HG02852 (cell line): ENCODE measurements at regions not wholly inside any gene's neighbourhood (a gene's known extent, or its start where the extent isn't known, plus 50 kb on each side); places are given as distances from the start of the nearest gene placed in this dataset.
"Not testable (repeated sequence)": the region's sequence is repeated elsewhere in the genome, so short reads cannot be mapped to it uniquely, and the experiment has no call there.

Source experiments
- ATAC-seq: cut with Tn5 transposase; IDR thresholded peaks from one replicate; pipeline ENCODE4 v1.9.1; 2021; ENCODE audit warnings: mild to moderate bottlenecking, moderate library complexity; ENCODE audit not compliant: unreplicated experiment

- no peak for ATAC-seq
Observed at GRCh38 chr6:40705354-40705753, 118.2 kb upstream of the LRFN2 start.

GRCh38 chr6:40701352-40702007, 114.3 kb upstream of the LRFN2 start:
- ATAC-seq, result no peak

- no peak for ATAC-seq
Observed at GRCh38 chr6:40700006-40700580, 112.9 kb upstream of the LRFN2 start.

- ATAC-seq, result no peak
Observed at GRCh38 chr6:40695750-40696415, 108.7 kb upstream of the LRFN2 start.

- ATAC-seq, result no peak
Observed at GRCh38 chr6:40695114-40695513, 108.0 kb upstream of the LRFN2 start.

- ATAC-seq, result no peak
Observed at GRCh38 chr6:40693768-40694167, 106.6 kb upstream of the LRFN2 start.

- no peak for ATAC-seq
Observed at GRCh38 chr6:40692337-40692736, 105.2 kb upstream of the LRFN2 start.

GRCh38 chr6:40689185-40689584, 102.0 kb upstream of the LRFN2 start:
- ATAC-seq, result no peak

- ATAC-seq, result no peak
Observed at GRCh38 chr6:40688214-40688761, 101.1 kb upstream of the LRFN2 start.

- no peak for ATAC-seq
Observed at GRCh38 chr6:40685862-40686261, 98.7 kb upstream of the LRFN2 start.

GRCh38 chr6:40681622-40682021, 94.5 kb upstream of the LRFN2 start:
- ATAC-seq, result no peak

GRCh38 chr6:40678941-40679340, 91.8 kb upstream of the LRFN2 start:
- no peak for ATAC-seq

GRCh38 chr6:40674170-40674569, 87.0 kb upstream of the LRFN2 start:
- ATAC-seq, result no peak

- ATAC-seq, result no peak
Observed at GRCh38 chr6:40672087-40672486, 84.9 kb upstream of the LRFN2 start.

- no peak for ATAC-seq
Observed at GRCh38 chr6:40671694-40672050, 84.5 kb upstream of the LRFN2 start.

GRCh38 chr6:40671001-40671693, 84.0 kb upstream of the LRFN2 start:
- no peak for ATAC-seq

GRCh38 chr6:40669343-40669742, 82.2 kb upstream of the LRFN2 start:
- ATAC-seq, result no peak

GRCh38 chr6:40668203-40668602, 81.0 kb upstream of the LRFN2 start:
- no peak for ATAC-seq

- no peak for ATAC-seq
Observed at GRCh38 chr6:40666530-40666929, 79.4 kb upstream of the LRFN2 start.

GRCh38 chr6:40661726-40662125, 74.6 kb upstream of the LRFN2 start:
- no peak for ATAC-seq

GRCh38 chr6:40656772-40657171, 69.6 kb upstream of the LRFN2 start:
- not testable (repeated sequence) for ATAC-seq

GRCh38 chr6:40654828-40655227, 67.7 kb upstream of the LRFN2 start:
- ATAC-seq, result no peak
